ENCODE measurements at regions not wholly inside any gene's neighbourhood (a gene's known extent, or its start where the extent isn't known, plus 50 kb on each side); places are given as distances from the start of the nearest gene placed in this dataset.

- DNase-seq (ENCODE audit: low read depth, low spot score), result no peak
- CTCF ChIA-PET, result no interaction called here
- Histone ChIP-seq H3K27ac (ENCODE audit: control insufficient read depth, insufficient read depth) (no peak overlapping the region), H2AFZ (ENCODE audit: control insufficient read depth, low read depth, low read length) (no peak overlapping the region), H3K79me2 (ENCODE audit: control insufficient read depth, insufficient read depth, low read length) (no peaks in the 10 kb centered on the region), H3K36me3 (ENCODE audit: control insufficient read depth in 2 of 2, insufficient read depth in 2 of 2, low read length in 1 of 2) (no peaks in the 10 kb centered on the region), H3K9me3 (replicated peaks; ENCODE audit: control insufficient read depth, insufficient read depth, low read length) (no peaks in the 10 kb centered on the region; the same call in 2 of the 3 replicates), H3K27me3 (replicated peaks in 1 of 2; ENCODE audit: control insufficient read depth in 2 of 2, insufficient read depth in 2 of 2, low read length in 1 of 2) (no peaks in the 10 kb centered on the region), H4K20me1 (ENCODE audit: control insufficient read depth, insufficient read depth) (no peaks in the 10 kb centered on the region), H3K4me3 (no peak overlapping the region), H3K4me1 (ENCODE audit: control insufficient read depth, insufficient read depth, low read length) (no peaks in the 10 kb centered on the region), H3K9ac (ENCODE audit: control insufficient read depth, insufficient read depth, low read length) (no peak overlapping the region), H3K4me2 (ENCODE audit: control insufficient read depth, insufficient read depth) (no peak overlapping the region)
- ATAC-seq, result no peak
- intact Hi-C loops (cut with micrococcal nuclease; ENCODE audit: unreplicated experiment), result no loop called here
- FAIRE-seq, result no peak
- WGBS (ENCODE audit: insufficient coverage, insufficient replicate concordance, low lambda C conversion rate, missing lambda C conversion rate), result 48% methylated on average over 6 of the region's 6 CpGs
- RAD21 ChIA-PET (ENCODE audit: unreplicated experiment), result no interaction called here
- TF ChIP-seq HDGF (IDR thresholded peaks at IDR 0.05), result no peak
- no peak for TF ChIP-seq MAX (IDR thresholded peaks at IDR 0.05; ENCODE audit: low read depth, low read length)
- no peak for TF ChIP-seq RFX5 (IDR thresholded peaks at IDR 0.05; ENCODE audit: low read depth, low read length)
- no peak for TF ChIP-seq IRF4 (IDR thresholded peaks at IDR 0.05; ENCODE audit: low read depth, low read length)
- POLR2A ChIA-PET, result no interaction called here
- BruUV-seq (replicated peaks), result no TSS peak
- SMC1A ChIA-PET (ENCODE audit: uncharacterized antibody, unreplicated experiment), result no interaction called here
- in situ Hi-C loops (cut with MboI), result no loop called here
Observed at GRCh38 chr7:45980973-45981372, 59.9 kb upstream of the IGFBP3 start.

- Histone ChIP-seq H3K4me3 (no peak overlapping the region), H2AFZ (ENCODE audit: control insufficient read depth, low read depth, low read length) (no peak overlapping the region), H3K4me1 (ENCODE audit: control insufficient read depth, insufficient read depth, low read length) (no peaks in the 10 kb centered on the region), H3K4me2 (ENCODE audit: control insufficient read depth, insufficient read depth) (no peak overlapping the region), H3K9me3 (replicated peaks; ENCODE audit: control insufficient read depth, insufficient read depth, low read length) (no peaks in the 10 kb centered on the region; the same call in 2 of the 3 replicates), H3K36me3 (ENCODE audit: control insufficient read depth in 2 of 2, insufficient read depth in 2 of 2, low read length in 1 of 2) (no peaks in the 10 kb centered on the region), H4K20me1 (ENCODE audit: control insufficient read depth, insufficient read depth) (no peaks in the 10 kb centered on the region), H3K27me3 (replicated peaks in 1 of 2; ENCODE audit: control insufficient read depth in 2 of 2, insufficient read depth in 2 of 2, low read length in 1 of 2) (no peaks in the 10 kb centered on the region), H3K9ac (ENCODE audit: control insufficient read depth, insufficient read depth, low read length) (no peak overlapping the region), H3K79me2 (ENCODE audit: control insufficient read depth, insufficient read depth, low read length) (no peaks in the 10 kb centered on the region), H3K27ac (ENCODE audit: control insufficient read depth, insufficient read depth) (no peak overlapping the region)
- ATAC-seq (no peak), DNase-seq (ENCODE audit: low read depth, low spot score) (no peak), FAIRE-seq (no peak)
- intact Hi-C loops (cut with micrococcal nuclease; ENCODE audit: unreplicated experiment), result no loop called here
- BruUV-seq (replicated peaks), result no TSS peak
- SMC1A ChIA-PET (ENCODE audit: uncharacterized antibody, unreplicated experiment), result interaction anchor here (1.4 kb wide), 1 partner anchor 58 kb away, joined by 4 read pairs; no protein-coding TSS in a partner anchor
- POLR2A ChIA-PET, result no interaction called here
- RAD21 ChIA-PET (ENCODE audit: unreplicated experiment), result no interaction called here
- CTCF ChIA-PET, result no interaction called here
- in situ Hi-C loops (cut with MboI), result no loop called here
- under 1% methylated on average over 7 of the region's 7 CpGs for WGBS (ENCODE audit: insufficient coverage, insufficient replicate concordance, low lambda C conversion rate, missing lambda C conversion rate)
- TF ChIP-seq CBFB (IDR thresholded peaks at IDR 0.05; ENCODE audit: low read depth), result no peak
- TF ChIP-seq, protein P1, sequence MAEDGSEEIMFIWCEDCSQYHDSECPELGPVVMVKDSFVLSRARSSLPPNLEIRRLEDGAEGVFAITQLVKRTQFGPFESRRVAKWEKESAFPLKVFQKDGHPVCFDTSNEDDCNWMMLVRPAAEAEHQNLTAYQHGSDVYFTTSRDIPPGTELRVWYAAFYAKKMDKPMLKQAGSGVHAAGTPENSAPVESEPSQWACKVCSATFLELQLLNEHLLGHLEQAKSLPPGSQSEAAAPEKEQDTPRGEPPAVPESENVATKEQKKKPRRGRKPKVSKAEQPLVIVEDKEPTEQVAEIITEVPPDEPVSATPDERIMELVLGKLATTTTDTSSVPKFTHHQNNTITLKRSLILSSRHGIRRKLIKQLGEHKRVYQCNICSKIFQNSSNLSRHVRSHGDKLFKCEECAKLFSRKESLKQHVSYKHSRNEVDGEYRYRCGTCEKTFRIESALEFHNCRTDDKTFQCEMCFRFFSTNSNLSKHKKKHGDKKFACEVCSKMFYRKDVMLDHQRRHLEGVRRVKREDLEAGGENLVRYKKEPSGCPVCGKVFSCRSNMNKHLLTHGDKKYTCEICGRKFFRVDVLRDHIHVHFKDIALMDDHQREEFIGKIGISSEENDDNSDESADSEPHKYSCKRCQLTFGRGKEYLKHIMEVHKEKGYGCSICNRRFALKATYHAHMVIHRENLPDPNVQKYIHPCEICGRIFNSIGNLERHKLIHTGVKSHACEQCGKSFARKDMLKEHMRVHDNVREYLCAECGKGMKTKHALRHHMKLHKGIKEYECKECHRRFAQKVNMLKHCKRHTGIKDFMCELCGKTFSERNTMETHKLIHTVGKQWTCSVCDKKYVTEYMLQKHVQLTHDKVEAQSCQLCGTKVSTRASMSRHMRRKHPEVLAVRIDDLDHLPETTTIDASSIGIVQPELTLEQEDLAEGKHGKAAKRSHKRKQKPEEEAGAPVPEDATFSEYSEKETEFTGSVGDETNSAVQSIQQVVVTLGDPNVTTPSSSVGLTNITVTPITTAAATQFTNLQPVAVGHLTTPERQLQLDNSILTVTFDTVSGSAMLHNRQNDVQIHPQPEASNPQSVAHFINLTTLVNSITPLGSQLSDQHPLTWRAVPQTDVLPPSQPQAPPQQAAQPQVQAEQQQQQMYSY (CRISPR knock-in tag; IDR thresholded peaks at IDR 0.05), result no peak
- TF ChIP-seq POU2F2 (IDR thresholded peaks at IDR 0.05; ENCODE audit: borderline replicate concordance, low read depth, low read length), result no peak
- TF ChIP-seq NBN (IDR thresholded peaks at IDR 0.05), result no peak
- TF ChIP-seq ZNF207 (IDR thresholded peaks at IDR 0.05; ENCODE audit: borderline replicate concordance), result no peak
- TF ChIP-seq STAT1 (conservative IDR thresholded peaks at IDR 0.05), result no peak
- no peak for TF ChIP-seq SREBF2 (IDR thresholded peaks at IDR 0.05; ENCODE audit: low read length)
- TF ChIP-seq MEF2B (IDR thresholded peaks at IDR 0.05; ENCODE audit: partially characterized antibody, poor library complexity, severe bottlenecking), result no peak
- no peak for TF ChIP-seq NR2C2 (IDR thresholded peaks at IDR 0.05; ENCODE audit: borderline replicate concordance, control insufficient read depth, insufficient read length, low read depth)
- TF ChIP-seq ETV6 (conservative IDR thresholded peaks at IDR 0.05 in 1 of 2, IDR thresholded peaks at IDR 0.05 in 1 of 2; ENCODE audit: borderline replicate concordance in 1 of 2, low read depth in 1 of 2), result no peak
- TF ChIP-seq RUNX3 (IDR thresholded peaks at IDR 0.05; ENCODE audit: low read length), result no peak
- TF ChIP-seq CHD4 (IDR thresholded peaks at IDR 0.05), result no peak
Observed at GRCh38 chr7:45980181-45980905, 59.3 kb upstream of the IGFBP3 start.
